ENCODE measurements at regions not wholly inside any gene's neighbourhood (a gene's known extent, or its start where the extent isn't known, plus 50 kb on each side); places are given as distances from the start of the nearest gene placed in this dataset.

DNA sequence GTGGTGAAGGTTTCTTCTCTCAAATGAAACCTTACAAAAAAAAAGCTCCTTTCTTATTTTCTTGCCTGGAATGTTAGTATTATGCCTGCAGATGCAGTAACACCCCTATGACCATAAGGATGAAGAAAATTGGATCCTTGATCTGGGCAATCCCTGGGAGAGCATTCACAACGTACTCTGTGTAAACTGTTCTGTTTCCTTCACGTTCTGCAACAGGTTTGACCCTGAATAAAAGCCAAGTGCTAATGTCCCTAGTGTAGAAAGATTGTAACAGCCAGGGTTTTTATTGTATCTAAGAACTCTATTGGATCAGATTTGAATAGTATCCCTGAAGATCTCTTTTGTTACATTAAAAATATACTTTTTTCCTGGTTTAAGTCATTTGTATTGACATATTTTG, 1639.6 kb upstream of the ACO1 start:
- no peaks in the 10 kb centered on the region for H3K27me3 ChIP-seq (ENCODE audit: control insufficient read depth, extremely low read depth, insufficient read depth, low read length)
- FAIRE-seq (no peak), DNase-seq (ENCODE audit: low read depth, low spot score) (no peak)
- no peaks in the 10 kb centered on the region for H3K79me2 ChIP-seq (ENCODE audit: control insufficient read depth, insufficient read depth, low read length)
- no peak overlapping the region for H2AFZ ChIP-seq (ENCODE audit: control insufficient read depth, low read length)
- H3K9ac ChIP-seq (ENCODE audit: control insufficient read depth, extremely low read depth, insufficient read depth, low read length), result no peak overlapping the region
- no peaks in the 10 kb centered on the region for H3K4me1 ChIP-seq (ENCODE audit: control insufficient read depth, extremely low read depth, insufficient read depth, low read length)
- H3K9me1 ChIP-seq (ENCODE audit: control insufficient read depth, extremely low read depth, insufficient read depth, low read length), result no peaks in the 10 kb centered on the region
- H4K20me1 ChIP-seq (ENCODE audit: control insufficient read depth, extremely low read depth, insufficient read depth, low read length), result no peaks in the 10 kb centered on the region
- no peak overlapping the region for H3K4me2 ChIP-seq (ENCODE audit: control insufficient read depth, extremely low read depth, insufficient read depth, low read depth, low read length)
- no peaks in the 10 kb centered on the region for H3K36me3 ChIP-seq (ENCODE audit: control insufficient read depth in 2 of 2, extremely low read depth in 1 of 2, insufficient read depth in 2 of 2, low read length in 2 of 2)
- no peaks in the 10 kb centered on the region for H3K9me3 ChIP-seq (ENCODE audit: control insufficient read depth, low read depth, low read length)
- no peak overlapping the region for H3K4me3 ChIP-seq (ENCODE audit: control insufficient read depth in 2 of 3, extremely low read depth in 1 of 3, insufficient read depth in 2 of 3, low read depth in 1 of 3, low read length in 3 of 3)
- dilution Hi-C loops (cut with MboI; ENCODE audit: extremely low pct_ligation_motif_present, low sequenced_read_pairs), result no loop called here
- TF ChIP-seq EZH2 (IDR thresholded peaks at IDR 0.05; ENCODE audit: low read length), result no peak
- TF ChIP-seq, protein P1, sequence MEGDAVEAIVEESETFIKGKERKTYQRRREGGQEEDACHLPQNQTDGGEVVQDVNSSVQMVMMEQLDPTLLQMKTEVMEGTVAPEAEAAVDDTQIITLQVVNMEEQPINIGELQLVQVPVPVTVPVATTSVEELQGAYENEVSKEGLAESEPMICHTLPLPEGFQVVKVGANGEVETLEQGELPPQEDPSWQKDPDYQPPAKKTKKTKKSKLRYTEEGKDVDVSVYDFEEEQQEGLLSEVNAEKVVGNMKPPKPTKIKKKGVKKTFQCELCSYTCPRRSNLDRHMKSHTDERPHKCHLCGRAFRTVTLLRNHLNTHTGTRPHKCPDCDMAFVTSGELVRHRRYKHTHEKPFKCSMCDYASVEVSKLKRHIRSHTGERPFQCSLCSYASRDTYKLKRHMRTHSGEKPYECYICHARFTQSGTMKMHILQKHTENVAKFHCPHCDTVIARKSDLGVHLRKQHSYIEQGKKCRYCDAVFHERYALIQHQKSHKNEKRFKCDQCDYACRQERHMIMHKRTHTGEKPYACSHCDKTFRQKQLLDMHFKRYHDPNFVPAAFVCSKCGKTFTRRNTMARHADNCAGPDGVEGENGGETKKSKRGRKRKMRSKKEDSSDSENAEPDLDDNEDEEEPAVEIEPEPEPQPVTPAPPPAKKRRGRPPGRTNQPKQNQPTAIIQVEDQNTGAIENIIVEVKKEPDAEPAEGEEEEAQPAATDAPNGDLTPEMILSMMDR (optimal IDR thresholded peaks at IDR 0.05 in 1 of 3, IDR thresholded peaks at IDR 0.05 in 1 of 3, conservative IDR thresholded peaks at IDR 0.05 in 1 of 3; ENCODE audit: extremely low read depth in 1 of 3, insufficient read depth in 2 of 3, low read length in 3 of 3), result no peak
- H3K27ac ChIP-seq (ENCODE audit: control insufficient read depth, insufficient read depth, low read length), result no peak overlapping the region

DNA sequence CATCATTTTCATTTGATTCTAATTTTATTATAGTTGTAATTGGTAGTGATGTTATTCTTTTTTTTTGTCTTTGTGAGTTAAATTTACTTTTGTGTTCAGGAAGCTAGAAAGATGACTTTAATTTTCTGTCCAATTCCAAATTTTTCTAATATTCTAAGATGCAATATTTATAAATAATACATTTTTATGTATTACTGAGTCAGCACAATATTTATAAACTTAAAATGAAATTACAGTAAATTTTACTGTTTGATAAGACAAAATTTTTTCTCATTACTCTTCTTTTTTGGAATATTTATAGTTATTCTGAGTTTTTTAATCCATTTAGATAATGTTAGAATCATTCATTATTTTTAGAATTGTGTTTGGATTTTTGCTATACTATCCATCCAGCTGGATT, 1637.9 kb upstream of the ACO1 start:
- no peak for DNase-seq (ENCODE audit: low read depth, low spot score)
- H3K36me3 ChIP-seq (ENCODE audit: control insufficient read depth in 2 of 2, extremely low read depth in 1 of 2, insufficient read depth in 2 of 2, low read length in 2 of 2), result no peaks in the 10 kb centered on the region
- H3K27ac ChIP-seq (ENCODE audit: control insufficient read depth, insufficient read depth, low read length), result no peak overlapping the region
- H3K4me2 ChIP-seq (ENCODE audit: control insufficient read depth, extremely low read depth, insufficient read depth, low read depth, low read length), result no peak overlapping the region
- no peaks in the 10 kb centered on the region for H3K9me3 ChIP-seq (ENCODE audit: control insufficient read depth, low read depth, low read length)
- H3K9ac ChIP-seq (ENCODE audit: control insufficient read depth, extremely low read depth, insufficient read depth, low read length), result no peak overlapping the region
- no peaks in the 10 kb centered on the region for H3K9me1 ChIP-seq (ENCODE audit: control insufficient read depth, extremely low read depth, insufficient read depth, low read length)
- no peaks in the 10 kb centered on the region for H3K27me3 ChIP-seq (ENCODE audit: control insufficient read depth, extremely low read depth, insufficient read depth, low read length)
- FAIRE-seq, result no peak
- no peak overlapping the region for H3K4me3 ChIP-seq (ENCODE audit: control insufficient read depth in 2 of 3, extremely low read depth in 1 of 3, insufficient read depth in 2 of 3, low read depth in 1 of 3, low read length in 3 of 3)
- H2AFZ ChIP-seq (ENCODE audit: control insufficient read depth, low read length), result no peak overlapping the region
- H3K4me1 ChIP-seq (ENCODE audit: control insufficient read depth, extremely low read depth, insufficient read depth, low read length), result no peaks in the 10 kb centered on the region
- TF ChIP-seq, protein P1 (optimal IDR thresholded peaks at IDR 0.05 in 1 of 3, IDR thresholded peaks at IDR 0.05 in 1 of 3, conservative IDR thresholded peaks at IDR 0.05 in 1 of 3; ENCODE audit: extremely low read depth in 1 of 3, insufficient read depth in 2 of 3, low read length in 3 of 3), result no peak
- no peak for TF ChIP-seq EZH2 (IDR thresholded peaks at IDR 0.05; ENCODE audit: low read length)
- H4K20me1 ChIP-seq (ENCODE audit: control insufficient read depth, extremely low read depth, insufficient read depth, low read length), result no peaks in the 10 kb centered on the region
- H3K79me2 ChIP-seq (ENCODE audit: control insufficient read depth, insufficient read depth, low read length), result no peaks in the 10 kb centered on the region
- dilution Hi-C loops (cut with MboI; ENCODE audit: extremely low pct_ligation_motif_present, low sequenced_read_pairs), result no loop called here

Data from keratinocyte (primary cell).